ENCODE measurements at regions not wholly inside any gene's neighbourhood (a gene's known extent, or its start where the extent isn't known, plus 50 kb on each side); places are given as distances from the start of the nearest gene placed in this dataset.

DNA sequence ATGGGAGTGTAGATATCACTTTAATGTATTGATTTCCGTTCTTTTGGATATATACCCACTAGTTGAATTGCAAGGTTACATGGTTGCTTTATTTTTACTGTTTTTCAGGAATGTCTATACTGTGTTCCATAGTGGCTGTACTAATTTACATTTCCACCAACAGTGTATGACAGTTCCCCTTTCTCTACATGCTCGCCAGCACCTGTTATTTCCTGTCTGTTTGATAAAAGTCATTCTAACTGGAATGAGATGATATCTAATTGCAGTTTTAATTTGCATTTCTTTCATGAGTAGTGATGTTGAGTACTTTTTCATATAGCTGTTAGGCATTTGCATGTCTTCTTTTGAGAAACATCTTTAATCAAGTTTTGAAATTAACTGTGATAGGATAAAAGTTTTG, 818.6 kb downstream of the SLITRK6 start:
- DNase-seq (ENCODE audit: low spot score) (no peak), FAIRE-seq (no peak)

DNA sequence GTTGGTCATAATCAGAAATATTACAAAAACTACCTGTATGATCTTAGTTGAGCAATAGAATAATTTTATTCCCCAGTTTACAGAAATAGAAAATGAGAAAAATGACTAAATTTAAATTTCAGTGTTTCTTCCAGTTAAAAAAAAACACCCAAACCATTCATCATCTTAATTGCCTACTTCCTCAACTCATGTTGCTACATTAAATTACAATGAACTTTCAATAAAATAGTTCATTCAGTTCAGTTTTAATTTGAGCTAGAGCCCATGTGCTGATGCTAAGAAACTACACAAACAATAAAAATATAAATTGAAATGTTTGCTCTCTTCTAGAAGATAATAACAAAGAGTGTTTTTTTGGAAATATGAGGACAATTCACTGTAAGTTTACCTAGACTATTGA, 820.4 kb downstream of the SLITRK6 start:
- DNase-seq (ENCODE audit: low spot score): no peak
- FAIRE-seq: no peak

DNA sequence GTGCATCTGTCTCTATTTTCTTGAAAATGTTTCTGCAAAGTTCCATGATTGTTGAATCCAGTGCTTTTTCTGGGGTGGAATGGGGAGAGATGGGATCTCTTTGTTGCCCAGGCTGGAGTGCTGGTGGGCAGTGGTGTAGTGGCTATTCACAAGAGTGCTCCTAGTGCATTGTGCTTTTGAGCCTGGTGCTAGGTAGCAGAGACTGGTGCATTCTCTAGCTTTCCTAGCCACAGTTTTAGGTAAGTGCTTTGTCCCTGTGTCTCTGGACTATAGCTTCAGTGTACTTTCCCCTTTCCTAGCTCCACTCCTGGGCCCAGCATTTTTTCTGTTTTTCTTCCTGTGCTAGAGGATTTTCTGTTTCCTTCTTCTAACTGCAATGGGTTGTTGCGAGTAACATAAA, 825.6 kb downstream of the SLITRK6 start:
- no peak for DNase-seq (ENCODE audit: low spot score)
- FAIRE-seq: no peak

DNA sequence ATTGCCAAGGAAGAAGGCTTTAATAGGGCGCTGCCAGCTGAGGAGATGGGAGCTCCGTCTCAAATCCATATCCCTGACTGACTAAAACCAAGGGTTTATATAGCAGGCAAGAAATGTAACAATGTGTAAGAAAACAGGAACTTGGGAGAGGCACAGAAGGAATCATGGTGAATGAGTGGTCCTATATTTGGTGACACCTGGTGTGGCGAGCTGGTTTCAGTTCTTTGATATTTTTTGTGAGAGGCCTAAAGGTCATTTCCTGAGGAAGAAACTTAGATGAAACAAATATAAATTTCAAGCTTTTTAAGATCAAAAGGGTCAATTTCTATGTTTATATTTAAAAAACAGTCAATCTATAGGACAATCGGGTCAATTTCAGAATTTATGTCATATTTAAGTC, 826.3 kb downstream of the SLITRK6 start:
- FAIRE-seq (no peak), DNase-seq (ENCODE audit: low spot score) (no peak)

DNA sequence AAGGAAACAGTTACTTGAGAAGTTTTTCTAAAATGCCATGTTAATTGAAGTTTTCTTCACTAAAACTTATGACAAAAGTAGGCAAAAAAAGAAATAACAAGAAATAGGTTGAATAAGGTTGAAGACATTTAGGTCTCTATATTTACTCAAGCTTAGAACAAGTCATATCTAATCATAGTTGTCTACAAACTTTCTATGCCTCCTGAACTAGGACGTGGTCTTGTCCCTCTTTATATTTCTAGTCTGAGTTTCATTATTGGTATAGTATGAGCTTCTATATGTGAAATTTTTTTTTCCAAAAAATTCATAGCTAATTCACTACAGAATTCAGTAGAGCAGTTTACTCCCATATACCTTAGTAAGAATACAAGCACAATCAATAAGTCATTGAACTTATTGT, 836.4 kb downstream of the SLITRK6 start:
- no peak for FAIRE-seq
- DNase-seq (ENCODE audit: low spot score): no peak

DNA sequence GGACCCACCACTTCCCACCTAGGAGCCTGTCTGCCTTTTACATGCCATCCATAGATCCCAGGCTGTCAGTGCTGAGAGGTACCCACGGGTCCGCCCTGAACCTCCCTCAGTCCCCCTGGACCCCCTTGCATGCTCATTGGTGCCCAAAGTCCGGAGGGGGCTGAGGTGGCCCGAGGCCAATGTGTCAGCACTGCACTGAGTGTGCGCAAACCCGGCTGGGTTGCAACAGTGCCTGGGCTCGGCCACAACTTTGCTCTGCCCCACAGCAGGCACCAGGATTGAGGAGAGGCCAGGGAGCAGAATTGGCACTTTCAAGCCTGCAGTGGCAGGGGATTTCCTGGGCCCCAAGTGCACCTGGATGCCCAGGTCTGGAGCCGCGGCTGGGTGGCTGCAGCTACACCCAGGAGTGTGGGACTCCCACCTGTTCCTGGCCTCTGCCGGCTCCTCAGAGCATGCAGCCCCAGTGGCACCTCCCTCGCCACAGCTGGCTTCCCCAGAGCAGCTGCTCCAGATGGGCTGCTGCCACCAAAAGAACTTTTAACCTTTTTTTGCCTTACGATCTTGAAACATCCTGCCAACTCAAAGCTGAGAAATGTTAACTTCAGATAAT, 837.0 kb downstream of the SLITRK6 start:
- FAIRE-seq (no peak), DNase-seq (ENCODE audit: low spot score) (no peak)

- FAIRE-seq (no peak), DNase-seq (ENCODE audit: low spot score) (no peak)
Observed at GRCh38 chr13:84961023-84961422, 838.2 kb downstream of the SLITRK6 start.

- DNase-seq (ENCODE audit: low spot score) (no peak), FAIRE-seq (no peak)
Observed at GRCh38 chr13:84959818-84960217, 839.4 kb downstream of the SLITRK6 start.

DNA sequence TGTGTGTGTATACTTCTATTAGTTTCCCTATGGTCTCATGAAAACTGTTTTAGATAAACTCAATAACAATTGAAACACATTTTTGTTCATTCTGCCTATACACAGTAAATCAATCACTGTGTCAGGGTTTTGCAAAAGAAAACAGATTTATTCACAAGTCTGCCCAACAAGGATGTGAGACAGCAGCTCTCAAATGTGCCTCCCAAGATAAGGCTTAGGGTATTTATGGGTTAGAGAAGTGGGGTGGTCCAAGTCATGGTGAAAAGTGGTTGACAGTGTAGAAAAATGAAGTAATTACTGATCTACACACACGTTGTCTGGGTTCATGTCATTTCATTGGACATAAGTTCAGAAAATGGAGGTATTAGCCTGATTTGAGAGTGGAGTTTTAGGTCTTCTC, 844.6 kb downstream of the SLITRK6 start:
- DNase-seq (ENCODE audit: low spot score) (no peak), FAIRE-seq (no peak)

DNA sequence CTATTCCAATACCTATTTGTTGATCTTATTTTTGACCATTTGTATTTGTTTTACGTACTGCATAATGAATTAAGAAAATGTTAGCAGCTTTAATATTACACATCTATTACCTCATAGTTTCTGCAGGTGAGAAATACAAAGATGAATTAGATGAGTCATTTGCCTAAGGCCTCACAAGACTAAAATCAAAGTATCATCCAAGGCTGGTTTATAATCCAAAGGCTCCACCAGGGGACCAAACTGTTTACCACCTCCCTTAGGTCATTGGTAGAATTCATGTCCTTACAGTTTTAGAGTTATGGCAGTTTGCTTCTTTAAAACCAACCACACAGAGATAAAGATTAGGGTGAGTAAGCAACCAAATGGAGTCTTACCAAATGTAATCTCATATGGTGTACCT, 848.1 kb downstream of the SLITRK6 start:
- DNase-seq (ENCODE audit: low spot score) (no peak), FAIRE-seq (no peak)

GRCh38 chr13:84946192-84946591, 853.0 kb downstream of the SLITRK6 start:
- FAIRE-seq (no peak), DNase-seq (ENCODE audit: low spot score) (no peak)

DNA sequence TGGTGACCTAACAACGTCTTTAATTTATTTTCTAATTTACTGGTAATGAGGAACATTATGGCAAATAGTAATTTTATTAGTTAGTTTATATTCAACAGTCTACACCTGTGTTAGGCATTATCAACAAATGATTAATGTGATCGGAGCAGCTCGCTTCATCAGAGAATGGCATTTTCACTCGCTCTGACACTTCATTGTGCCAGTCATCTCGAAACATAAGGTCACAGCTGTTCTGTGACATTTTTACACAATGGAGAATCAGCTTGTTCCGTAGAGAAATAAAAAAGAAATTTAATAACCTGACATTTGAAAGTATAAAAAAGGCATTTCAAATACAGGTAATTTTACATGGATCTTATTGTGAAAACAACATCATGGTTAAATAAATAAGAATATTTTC, 858.4 kb downstream of the SLITRK6 start:
- DNase-seq (ENCODE audit: low spot score) (no peak), FAIRE-seq (no peak)

- DNase-seq (ENCODE audit: low spot score): no peak
- no peak for FAIRE-seq
Observed at GRCh38 chr13:84940167-84940566, 859.1 kb downstream of the SLITRK6 start.

GRCh38 chr13:84934911-84935310, 864.3 kb downstream of the SLITRK6 start:
- FAIRE-seq (no peak), DNase-seq (ENCODE audit: low spot score) (no peak)

GRCh38 chr13:84933797-84934196, 865.4 kb downstream of the SLITRK6 start:
- FAIRE-seq (no peak), DNase-seq (ENCODE audit: low spot score) (no peak)

GRCh38 chr13:84931264-84931663, 868.0 kb downstream of the SLITRK6 start:
- FAIRE-seq (no peak), DNase-seq (ENCODE audit: low spot score) (no peak)

- no peak for FAIRE-seq
- DNase-seq (ENCODE audit: low spot score): no peak
Observed at GRCh38 chr13:84927442-84928169, 871.6 kb downstream of the SLITRK6 start.

GRCh38 chr13:84925443-84925842, 873.8 kb downstream of the SLITRK6 start:
- no peak for DNase-seq (ENCODE audit: low spot score)
- no peak for FAIRE-seq

DNA sequence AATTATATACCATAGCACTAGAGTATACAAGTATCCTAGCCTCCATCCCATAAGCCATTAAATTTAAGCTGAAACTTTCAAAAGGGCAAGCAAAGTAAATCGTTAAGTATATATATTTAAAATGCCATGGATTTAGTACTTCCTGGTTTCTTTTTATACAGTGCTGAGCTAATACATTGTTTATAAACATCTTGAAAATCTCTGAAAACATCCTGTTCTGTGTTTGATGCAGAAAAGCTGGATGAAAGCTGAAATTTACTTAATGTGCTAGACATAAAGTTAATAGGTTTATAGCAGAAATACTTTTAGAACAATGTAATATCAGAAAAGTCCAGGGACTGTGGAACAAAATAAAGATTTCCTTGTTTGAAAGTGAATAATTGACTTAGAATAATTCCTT, 875.4 kb downstream of the SLITRK6 start:
- FAIRE-seq: no peak
- DNase-seq (ENCODE audit: low spot score): no peak

DNA sequence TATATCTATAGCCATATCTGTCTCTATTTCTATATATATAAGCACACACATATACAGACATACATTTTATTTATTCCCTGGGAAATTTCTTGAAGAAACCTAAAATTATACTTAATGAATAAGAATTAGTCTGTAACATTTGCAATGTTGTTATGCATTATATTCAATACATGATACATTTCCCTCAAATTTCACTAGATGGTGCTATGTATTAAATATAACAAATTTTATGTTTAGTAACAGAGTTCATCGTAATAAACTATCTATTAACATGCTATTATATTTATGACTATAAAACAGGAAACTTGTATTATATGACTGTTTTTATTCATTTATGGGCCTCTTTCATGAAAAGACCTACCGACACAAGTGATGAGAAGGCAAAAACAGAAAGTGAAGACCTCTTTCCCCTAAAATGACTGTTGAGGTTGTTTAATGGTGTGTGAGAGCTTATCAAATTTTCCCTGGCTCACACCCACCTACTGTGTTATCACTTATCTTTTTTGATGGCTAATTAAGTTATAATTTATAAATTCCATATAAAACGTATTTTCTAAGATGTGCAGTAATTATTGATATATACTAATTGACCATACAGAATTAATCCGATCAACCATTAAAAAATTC, 881.9 kb downstream of the SLITRK6 start:
- DNase-seq (ENCODE audit: low spot score): no peak
- no peak for FAIRE-seq

DNA sequence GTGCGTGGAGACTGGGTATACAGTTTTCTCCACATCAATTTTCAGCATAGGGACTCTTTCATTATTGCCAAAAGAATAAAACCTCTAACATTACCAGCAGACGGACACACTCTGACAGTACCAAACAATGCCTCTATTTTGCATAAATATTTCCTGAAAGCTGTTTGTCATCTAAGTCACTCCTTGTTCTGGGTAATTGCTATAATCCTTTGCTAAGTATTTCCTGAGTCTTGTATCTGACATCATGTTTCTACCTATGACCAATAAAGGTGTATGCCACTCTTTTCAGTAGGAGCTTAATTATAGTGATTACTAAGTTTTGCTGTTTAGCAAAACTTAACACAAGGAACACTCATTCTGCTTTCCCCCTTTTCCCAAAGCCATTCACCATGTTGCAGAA, 886.5 kb downstream of the SLITRK6 start:
- no peak for FAIRE-seq

GRCh38 chr13:84910423-84910822, 888.8 kb downstream of the SLITRK6 start:
- FAIRE-seq: no peak
- DNase-seq (ENCODE audit: low spot score): no peak

More for the DNA sequence above, 886.5 kb downstream of the SLITRK6 start:
- DNase-seq (ENCODE audit: low spot score): no peak

DNA sequence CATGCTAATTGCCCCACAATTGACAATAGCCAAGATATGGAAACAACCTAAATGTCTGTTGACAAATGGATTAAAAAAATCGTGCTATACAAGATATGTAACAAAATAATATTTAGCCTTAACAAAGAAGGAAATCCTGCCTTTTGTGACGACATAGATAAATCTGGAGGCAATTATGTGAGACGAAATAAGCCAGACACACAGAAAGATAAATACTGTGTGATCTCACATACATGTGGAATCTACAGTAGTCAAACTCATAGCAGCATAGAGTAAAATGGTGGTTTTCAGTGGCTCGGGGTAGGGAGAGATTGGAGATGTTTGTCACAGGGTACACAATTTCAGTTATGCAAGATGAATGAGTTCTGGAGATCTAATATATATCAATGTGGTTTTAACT, 895.8 kb downstream of the SLITRK6 start:
- FAIRE-seq (no peak), DNase-seq (ENCODE audit: low spot score) (no peak)
